ENCODE measurements at regions not wholly inside any gene's neighbourhood (a gene's known extent, or its start where the extent isn't known, plus 50 kb on each side); places are given as distances from the start of the nearest gene placed in this dataset.
A peak's percentile ranks its signal among the peaks of the same experiment; 100 is the strongest.

GRCh38 chr2:14815201-14815600 lies 182.7 kb downstream of the LRATD1 start:
- no peaks in the 10 kb centered on the region for H3K27me3 Mint-ChIP-seq (ENCODE audit: insufficient read depth, unreplicated experiment)
- CTCF ChIA-PET: no interaction called here
- H3K27ac Mint-ChIP-seq (ENCODE audit: low read depth, unreplicated experiment): no peak overlapping the region
- POLR2A ChIA-PET: no interaction called here
- no peak for DNase-seq (ENCODE audit: unreplicated experiment)
- H3K4me1 Mint-ChIP-seq (ENCODE audit: insufficient read depth, unreplicated experiment): no peaks in the 10 kb centered on the region
- TF ChIP-seq CTCF (IDR thresholded peaks at IDR 0.05; ENCODE audit: unreplicated experiment): no peak
- H3K4me3 Mint-ChIP-seq (ENCODE audit: unreplicated experiment): no peak overlapping the region
- BruUV-seq (replicated peaks): no TSS peak
- intact Hi-C loops (cut with micrococcal nuclease): no loop called here
- no peaks in the 10 kb centered on the region for H3K9me3 Mint-ChIP-seq (ENCODE audit: unreplicated experiment)
- no peaks in the 10 kb centered on the region for H3K36me3 Mint-ChIP-seq (ENCODE audit: insufficient read depth, unreplicated experiment)

GRCh38 chr2:14816069-14817060 lies 183.8 kb downstream of the LRATD1 start:
- POLR2A ChIA-PET: no interaction called here
- CTCF ChIA-PET: no interaction called here
- no peaks in the 10 kb centered on the region for H3K4me1 Mint-ChIP-seq (ENCODE audit: insufficient read depth, unreplicated experiment)
- no peak overlapping the region for H3K27ac Mint-ChIP-seq (ENCODE audit: low read depth, unreplicated experiment)
- no peak for DNase-seq (ENCODE audit: unreplicated experiment)
- H3K36me3 Mint-ChIP-seq (ENCODE audit: insufficient read depth, unreplicated experiment): no peaks in the 10 kb centered on the region
- no peak for TF ChIP-seq CTCF (IDR thresholded peaks at IDR 0.05; ENCODE audit: unreplicated experiment)
- H3K9me3 Mint-ChIP-seq (ENCODE audit: unreplicated experiment): no peaks in the 10 kb centered on the region
- H3K4me3 Mint-ChIP-seq (ENCODE audit: unreplicated experiment): no peak overlapping the region
- no peaks in the 10 kb centered on the region for H3K27me3 Mint-ChIP-seq (ENCODE audit: insufficient read depth, unreplicated experiment)
- intact Hi-C loops (cut with micrococcal nuclease): no loop called here
- no TSS peak for BruUV-seq (replicated peaks)

DNA sequence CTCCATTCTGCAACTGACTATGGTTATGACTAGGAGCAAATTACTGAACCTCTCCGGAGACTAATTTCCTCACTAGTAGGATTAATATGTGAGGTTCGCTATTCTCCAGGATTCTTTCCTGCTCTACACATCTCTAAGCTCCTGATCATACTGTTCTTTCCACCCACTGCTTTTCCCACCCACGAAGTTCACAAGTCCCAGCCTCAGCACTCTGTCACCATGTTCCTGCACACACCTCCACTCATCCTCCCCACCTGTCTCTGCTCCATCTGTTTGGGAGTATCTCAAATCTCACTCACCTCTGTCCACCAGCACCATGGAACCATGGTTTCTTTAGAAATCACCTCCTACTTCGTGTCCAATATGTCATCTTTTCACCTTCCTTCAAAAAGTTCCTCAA lies 185.3 kb downstream of the LRATD1 start:
- CTCF ChIA-PET: no interaction called here
- intact Hi-C loops (cut with micrococcal nuclease): no loop called here

DNA sequence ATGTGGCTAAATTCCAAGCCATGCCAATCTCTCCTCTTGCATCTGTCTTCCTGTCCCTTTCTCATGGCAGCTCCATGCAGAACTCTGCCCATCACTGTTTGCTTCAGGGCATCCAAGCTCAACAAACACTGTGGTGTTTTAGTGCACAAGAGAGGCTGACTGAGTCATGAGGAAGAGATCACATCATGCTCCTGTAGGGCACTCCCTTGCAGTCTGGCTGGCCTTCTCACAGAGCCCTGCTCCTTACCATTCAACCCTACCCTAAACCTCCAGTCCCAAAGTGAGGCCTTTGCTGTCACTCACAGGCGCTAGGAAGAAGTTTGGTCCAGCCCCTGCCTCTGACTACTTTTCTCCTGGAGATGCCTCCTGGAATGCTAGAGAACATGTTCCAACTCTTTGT lies 194.0 kb downstream of the LRATD1 start:
- H3K9me3 Mint-ChIP-seq (ENCODE audit: unreplicated experiment): no peaks in the 10 kb centered on the region

More for the DNA sequence above, 185.3 kb downstream of the LRATD1 start:
- DNase-seq (ENCODE audit: unreplicated experiment): no peak
- Mint-ChIP-seq H3K9me3 (ENCODE audit: unreplicated experiment) (no peaks in the 10 kb centered on the region), H3K4me3 (ENCODE audit: unreplicated experiment) (no peak overlapping the region), H3K27me3 (ENCODE audit: insufficient read depth, unreplicated experiment) (no peaks in the 10 kb centered on the region), H3K36me3 (ENCODE audit: insufficient read depth, unreplicated experiment) (no peaks in the 10 kb centered on the region), H3K27ac (ENCODE audit: low read depth, unreplicated experiment) (no peak overlapping the region), H3K4me1 (ENCODE audit: insufficient read depth, unreplicated experiment) (no peaks in the 10 kb centered on the region)
- no peak for TF ChIP-seq CTCF (IDR thresholded peaks at IDR 0.05; ENCODE audit: unreplicated experiment)
- POLR2A ChIA-PET: no interaction called here
- no TSS peak for BruUV-seq (replicated peaks)

More for the DNA sequence above, 194.0 kb downstream of the LRATD1 start:
- peak; percentile 19 for DNase-seq (ENCODE audit: unreplicated experiment)
- H3K4me1 Mint-ChIP-seq (ENCODE audit: insufficient read depth, unreplicated experiment): no peaks in the 10 kb centered on the region
- no peaks in the 10 kb centered on the region for H3K27me3 Mint-ChIP-seq (ENCODE audit: insufficient read depth, unreplicated experiment)
- TF ChIP-seq CTCF (IDR thresholded peaks at IDR 0.05; ENCODE audit: unreplicated experiment): no peak
- ChIA-PET CTCF (no interaction called here), POLR2A (no interaction called here)
- H3K27ac Mint-ChIP-seq (ENCODE audit: low read depth, unreplicated experiment): no peak overlapping the region
- intact Hi-C loops (cut with micrococcal nuclease): no loop called here
- no TSS peak for BruUV-seq (replicated peaks)
- H3K36me3 Mint-ChIP-seq (ENCODE audit: insufficient read depth, unreplicated experiment): no peaks in the 10 kb centered on the region
- H3K4me3 Mint-ChIP-seq (ENCODE audit: unreplicated experiment): no peak overlapping the region
